Osteoblast (primary cell): ENCODE measurements at regions not wholly inside any gene's neighbourhood (a gene's known extent, or its start where the extent isn't known, plus 50 kb on each side); places are given as distances from the start of the nearest gene placed in this dataset.

ENCODE experiments used
- DNase-seq: peaks from one replicate; pipeline ENCODE4 v3.0.0; 2011; ENCODE audit warnings: low spot score, mixed read lengths; ENCODE audit not compliant: insufficient read length; ENCODE audit errors: missing footprints
- H2AFZ ChIP-seq: 2 replicates; pipeline ENCODE4 v1.6.0; 2011; ENCODE audit warnings: mild to moderate bottlenecking, low read length
- H3K27ac ChIP-seq: 2 replicates; pipeline ENCODE4 v1.5.1; 2011; ENCODE audit warnings: mild to moderate bottlenecking, low read depth, low read length, moderate library complexity
- H3K27me3 ChIP-seq: 2 replicates; pipeline ENCODE4 v1.6.0; 2012; ENCODE audit warnings: mild to moderate bottlenecking, control low read depth, inconsistent platforms, low read length, moderate library complexity; ENCODE audit not compliant: insufficient read depth
- H3K36me3 ChIP-seq: 2 replicates; pipeline ENCODE4 v1.5.1; 2011; ENCODE audit warnings: mild to moderate bottlenecking, low read length, control low read depth, moderate library complexity; ENCODE audit not compliant: insufficient read depth
- H3K4me1 ChIP-seq: 2 replicates; pipeline ENCODE4 v1.5.1; 2011; ENCODE audit warnings: mild to moderate bottlenecking, low read length, control low read depth, moderate library complexity; ENCODE audit not compliant: insufficient read depth
- H3K4me2 ChIP-seq: 2 replicates; pipeline ENCODE4 v1.6.0; 2011; ENCODE audit warnings: mild to moderate bottlenecking, low read length; ENCODE audit not compliant: insufficient read depth
- H3K4me3 ChIP-seq: fragments of 200-600 bp; sonication (generic); 3 replicates; pipeline ENCODE4 v1.5.1; 2012; ENCODE audit warnings: mild to moderate bottlenecking, low read length, inconsistent platforms; ENCODE audit not compliant: insufficient read depth
- H3K79me2 ChIP-seq: 2 replicates; pipeline ENCODE4 v1.6.0; 2012; ENCODE audit warnings: mild to moderate bottlenecking, low read length, control low read depth, inconsistent platforms; ENCODE audit not compliant: insufficient read depth
- H3K9me3 ChIP-seq: 2 replicates; pipeline ENCODE4 v1.5.1; 2011; ENCODE audit warnings: low read depth, low read length, control low read depth
- H4K20me1 ChIP-seq: 2 replicates; pipeline ENCODE4 v1.6.0; 2012; ENCODE audit warnings: mild to moderate bottlenecking, low read length, control low read depth; ENCODE audit not compliant: insufficient read depth
- TF ChIP-seq, protein P1 (sequence below): IDR thresholded peaks from 2 replicates; pipeline ENCODE4 v1.5.1; 2011; ENCODE audit warnings: mild to moderate bottlenecking, low read depth, low read length, moderate library complexity; ENCODE audit errors: extremely low read depth

DNA sequence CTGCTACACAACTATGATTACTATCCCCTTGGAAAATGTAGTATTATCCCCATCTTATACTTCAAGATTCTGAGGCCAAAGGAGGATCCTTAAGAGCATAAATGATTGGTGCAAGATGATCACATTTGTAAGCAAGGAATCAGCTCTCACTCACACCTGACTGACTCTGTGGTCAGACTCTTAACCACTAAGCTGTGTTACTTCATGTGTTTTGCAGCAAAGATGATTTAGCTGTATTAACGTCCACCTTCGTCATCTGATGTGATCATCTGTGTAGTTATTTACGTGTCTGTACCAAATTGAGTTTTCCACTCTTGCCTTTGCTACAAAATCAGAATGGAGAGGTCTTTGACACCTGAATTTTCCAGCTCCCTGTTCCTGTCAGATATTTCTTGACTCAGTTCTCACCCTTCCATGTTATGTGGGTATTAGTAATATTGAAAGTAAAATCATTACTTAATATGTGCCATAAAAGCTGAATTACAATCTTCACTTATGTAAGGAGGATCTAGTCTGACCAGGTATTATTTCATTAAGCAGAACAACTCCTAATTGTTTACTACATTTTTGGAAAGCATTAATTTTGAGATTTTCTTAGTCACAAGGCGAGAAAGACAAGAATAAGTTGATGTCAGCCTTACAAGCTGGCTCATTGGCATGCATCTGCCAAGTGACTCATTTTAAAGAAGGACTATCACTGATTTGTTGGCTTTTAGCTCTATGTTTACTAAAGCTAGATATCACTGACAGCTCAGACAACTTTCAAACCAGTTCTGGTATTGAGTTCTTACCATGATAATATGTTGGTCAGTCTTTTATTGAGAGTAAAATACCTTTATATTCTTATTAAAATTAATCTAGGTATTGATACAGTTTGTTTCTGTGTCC is 1279.8 kb upstream of the PCDH9 start:
- no peaks in the 10 kb centered on the region for H3K79me2 ChIP-seq
- no peak overlapping the region for H2AFZ ChIP-seq
- TF ChIP-seq, protein P1, sequence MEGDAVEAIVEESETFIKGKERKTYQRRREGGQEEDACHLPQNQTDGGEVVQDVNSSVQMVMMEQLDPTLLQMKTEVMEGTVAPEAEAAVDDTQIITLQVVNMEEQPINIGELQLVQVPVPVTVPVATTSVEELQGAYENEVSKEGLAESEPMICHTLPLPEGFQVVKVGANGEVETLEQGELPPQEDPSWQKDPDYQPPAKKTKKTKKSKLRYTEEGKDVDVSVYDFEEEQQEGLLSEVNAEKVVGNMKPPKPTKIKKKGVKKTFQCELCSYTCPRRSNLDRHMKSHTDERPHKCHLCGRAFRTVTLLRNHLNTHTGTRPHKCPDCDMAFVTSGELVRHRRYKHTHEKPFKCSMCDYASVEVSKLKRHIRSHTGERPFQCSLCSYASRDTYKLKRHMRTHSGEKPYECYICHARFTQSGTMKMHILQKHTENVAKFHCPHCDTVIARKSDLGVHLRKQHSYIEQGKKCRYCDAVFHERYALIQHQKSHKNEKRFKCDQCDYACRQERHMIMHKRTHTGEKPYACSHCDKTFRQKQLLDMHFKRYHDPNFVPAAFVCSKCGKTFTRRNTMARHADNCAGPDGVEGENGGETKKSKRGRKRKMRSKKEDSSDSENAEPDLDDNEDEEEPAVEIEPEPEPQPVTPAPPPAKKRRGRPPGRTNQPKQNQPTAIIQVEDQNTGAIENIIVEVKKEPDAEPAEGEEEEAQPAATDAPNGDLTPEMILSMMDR: no peak
- H3K4me2 ChIP-seq: no peak overlapping the region
- no peak overlapping the region for H3K4me3 ChIP-seq
- H3K27me3 ChIP-seq: no peaks in the 10 kb centered on the region
- H3K36me3 ChIP-seq: no peaks in the 10 kb centered on the region
- no peaks in the 10 kb centered on the region for H3K9me3 ChIP-seq
- H4K20me1 ChIP-seq: no peaks in the 10 kb centered on the region
- H3K27ac ChIP-seq: no peak overlapping the region
- DNase-seq: no peak
- no peaks in the 10 kb centered on the region for H3K4me1 ChIP-seq

DNA sequence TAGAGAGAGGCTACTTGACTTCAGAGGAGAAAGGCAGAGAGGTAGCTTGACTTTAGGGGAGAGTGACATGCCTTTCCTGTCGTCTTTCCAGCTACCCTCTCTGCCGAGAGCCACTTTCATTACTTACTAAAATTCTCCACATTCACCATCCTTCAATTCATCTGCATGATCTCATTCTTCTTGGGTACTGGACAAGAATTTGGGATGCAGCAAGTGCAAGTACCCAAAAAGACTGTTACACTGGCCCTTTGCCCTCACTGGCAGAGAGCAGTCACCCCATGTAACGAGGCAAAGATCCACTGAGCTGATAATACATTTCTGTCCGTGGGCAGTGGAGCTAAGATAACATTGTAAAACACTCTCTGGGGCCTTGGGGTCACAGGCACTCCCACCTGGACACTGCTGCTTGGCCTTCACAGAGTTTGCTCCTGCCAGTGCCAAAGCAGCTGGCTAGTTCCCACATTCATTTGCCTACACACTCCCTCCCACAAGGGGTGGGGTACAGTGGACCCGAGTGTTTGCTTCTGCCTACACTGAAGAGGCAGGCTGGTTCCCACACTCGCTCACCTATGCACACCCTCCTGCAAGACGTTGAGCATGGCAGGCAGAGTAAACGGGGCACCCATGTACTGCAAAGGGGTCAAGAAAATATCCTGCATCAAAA is 1276.9 kb upstream of the PCDH9 start:
- Histone ChIP-seq H2AFZ (no peak overlapping the region), H4K20me1 (no peaks in the 10 kb centered on the region), H3K79me2 (no peaks in the 10 kb centered on the region), H3K9me3 (no peaks in the 10 kb centered on the region), H3K4me1 (no peaks in the 10 kb centered on the region), H3K36me3 (no peaks in the 10 kb centered on the region), H3K4me3 (no peak overlapping the region), H3K4me2 (no peak overlapping the region), H3K27me3 (no peaks in the 10 kb centered on the region), H3K27ac (no peak overlapping the region)
- TF ChIP-seq, protein P1: no peak
- DNase-seq: no peak

GRCh38 chr13:68490594-68490993 is 1260.5 kb upstream of the PCDH9 start:
- H3K27ac ChIP-seq: no peak overlapping the region
- no peak overlapping the region for H3K4me2 ChIP-seq
- peaks cover 3% of the 10 kb centered on the region for H3K9me3 ChIP-seq
- no peaks in the 10 kb centered on the region for H3K4me1 ChIP-seq
- no peaks in the 10 kb centered on the region for H3K27me3 ChIP-seq
- H3K79me2 ChIP-seq: no peaks in the 10 kb centered on the region
- no peak overlapping the region for H3K4me3 ChIP-seq
- H2AFZ ChIP-seq: no peak overlapping the region
- TF ChIP-seq, protein P1: no peak
- no peaks in the 10 kb centered on the region for H3K36me3 ChIP-seq
- no peaks in the 10 kb centered on the region for H4K20me1 ChIP-seq
- DNase-seq: no peak

DNA sequence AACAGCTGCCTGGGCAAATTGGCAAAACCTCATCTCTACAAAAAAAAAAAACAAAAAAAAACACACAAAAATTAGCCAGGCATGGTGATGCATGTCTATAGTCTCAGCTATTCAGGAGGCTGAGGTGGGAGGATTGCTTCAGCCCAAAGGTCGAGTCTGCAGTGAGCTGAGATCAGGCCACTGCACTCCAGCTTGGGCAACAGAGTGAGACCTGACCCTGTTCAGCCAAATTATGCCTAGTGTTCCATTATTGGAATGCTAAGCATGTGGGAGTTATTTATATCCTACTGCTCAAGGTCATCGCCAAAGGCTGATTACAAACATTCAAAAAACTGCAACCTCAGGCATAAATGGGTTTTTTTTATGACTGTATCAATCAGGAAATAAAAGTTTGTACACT is 1251.0 kb upstream of the PCDH9 start:
- TF ChIP-seq, protein P1: no peak
- Histone ChIP-seq H3K4me2 (no peak overlapping the region), H3K9me3 (no peaks in the 10 kb centered on the region), H3K4me3 (no peak overlapping the region), H3K27me3 (no peaks in the 10 kb centered on the region), H4K20me1 (no peaks in the 10 kb centered on the region), H3K4me1 (no peaks in the 10 kb centered on the region), H3K79me2 (no peaks in the 10 kb centered on the region), H3K27ac (no peak overlapping the region), H2AFZ (no peak overlapping the region), H3K36me3 (no peaks in the 10 kb centered on the region)
- no peak for DNase-seq
